ENCODE measurements at regions not wholly inside any gene's neighbourhood (a gene's known extent, or its start where the extent isn't known, plus 50 kb on each side); places are given as distances from the start of the nearest gene placed in this dataset.

- TF ChIP-seq CTCF (IDR thresholded peaks at IDR 0.05; ENCODE audit: low read depth, low read length): no peak
- H3K4me3 ChIP-seq (ENCODE audit: low read depth, low read length): no peak overlapping the region
- DNase-seq (ENCODE audit: low read depth, low spot score): no peak
- in situ Hi-C loops (cut with HindIII; ENCODE audit: low sequenced_read_pairs): no loop called here
These were observed 241.2 kb upstream of the G2E3 start for GRCh38 chr14:30317729-30318128.

GRCh38 chr14:30322819-30323218 is 236.1 kb upstream of the G2E3 start:
- no peak overlapping the region for H3K4me3 ChIP-seq (ENCODE audit: low read depth, low read length)
- in situ Hi-C loops (cut with HindIII; ENCODE audit: low sequenced_read_pairs): no loop called here
- TF ChIP-seq CTCF (IDR thresholded peaks at IDR 0.05; ENCODE audit: low read depth, low read length): no peak
- DNase-seq (ENCODE audit: low read depth, low spot score): no peak

DNA sequence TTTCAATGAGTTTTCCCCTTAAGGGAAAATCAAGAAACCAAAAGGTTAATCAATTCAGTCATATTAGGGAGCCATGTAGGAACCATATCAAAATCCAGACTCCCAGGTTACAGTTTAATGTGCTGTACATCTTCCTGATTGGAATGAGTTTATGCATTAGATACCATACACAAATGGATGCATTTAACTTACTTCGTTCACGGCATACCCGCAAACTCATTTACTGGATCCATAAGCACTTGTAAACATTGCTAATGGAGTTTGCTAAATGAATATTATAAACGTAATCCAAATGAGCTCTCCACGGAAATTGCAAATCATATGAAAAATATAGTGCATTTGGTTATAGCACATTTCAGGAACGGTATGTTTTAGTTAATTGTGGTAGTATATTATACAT is 228.9 kb upstream of the G2E3 start:
- H3K4me3 ChIP-seq (ENCODE audit: low read depth, low read length): no peak overlapping the region
- in situ Hi-C loops (cut with HindIII; ENCODE audit: low sequenced_read_pairs): no loop called here
- no peak for DNase-seq (ENCODE audit: low read depth, low spot score)
- TF ChIP-seq CTCF (IDR thresholded peaks at IDR 0.05; ENCODE audit: low read depth, low read length): no peak

GRCh38 chr14:30330445-30330844 is 228.5 kb upstream of the G2E3 start:
- no peak for TF ChIP-seq CTCF (IDR thresholded peaks at IDR 0.05; ENCODE audit: low read depth, low read length)
- DNase-seq (ENCODE audit: low read depth, low spot score): no peak
- in situ Hi-C loops (cut with HindIII; ENCODE audit: low sequenced_read_pairs): no loop called here
- no peak overlapping the region for H3K4me3 ChIP-seq (ENCODE audit: low read depth, low read length)

GRCh38 chr14:30331030-30331429 is 227.9 kb upstream of the G2E3 start:
- in situ Hi-C loops (cut with HindIII; ENCODE audit: low sequenced_read_pairs): no loop called here
- DNase-seq (ENCODE audit: low read depth, low spot score): no peak
- TF ChIP-seq CTCF (IDR thresholded peaks at IDR 0.05; ENCODE audit: low read depth, low read length): no peak
- no peak overlapping the region for H3K4me3 ChIP-seq (ENCODE audit: low read depth, low read length)

DNA sequence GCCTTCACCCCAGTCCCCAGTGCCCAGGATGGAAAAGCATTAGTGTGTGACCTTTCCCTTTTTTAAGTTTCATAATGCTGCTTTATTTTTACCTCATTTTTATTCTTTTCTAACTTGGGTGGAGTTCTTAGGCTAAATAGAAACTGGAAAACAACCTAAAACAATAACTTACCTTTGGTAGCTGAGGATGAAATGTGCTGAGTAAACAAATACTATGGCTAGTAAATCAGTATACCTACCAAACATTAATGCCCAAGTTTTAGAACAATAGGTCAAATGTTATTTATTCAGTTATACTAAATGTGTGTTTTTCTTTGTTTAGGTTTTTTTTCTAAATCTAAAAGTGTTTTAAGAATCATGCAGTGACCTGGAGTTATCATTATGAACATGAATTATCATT is 226.6 kb upstream of the G2E3 start:
- in situ Hi-C loops (cut with HindIII; ENCODE audit: low sequenced_read_pairs): no loop called here
- no peak for TF ChIP-seq CTCF (IDR thresholded peaks at IDR 0.05; ENCODE audit: low read depth, low read length)
- no peak for DNase-seq (ENCODE audit: low read depth, low spot score)
- H3K4me3 ChIP-seq (ENCODE audit: low read depth, low read length): no peak overlapping the region

DNA sequence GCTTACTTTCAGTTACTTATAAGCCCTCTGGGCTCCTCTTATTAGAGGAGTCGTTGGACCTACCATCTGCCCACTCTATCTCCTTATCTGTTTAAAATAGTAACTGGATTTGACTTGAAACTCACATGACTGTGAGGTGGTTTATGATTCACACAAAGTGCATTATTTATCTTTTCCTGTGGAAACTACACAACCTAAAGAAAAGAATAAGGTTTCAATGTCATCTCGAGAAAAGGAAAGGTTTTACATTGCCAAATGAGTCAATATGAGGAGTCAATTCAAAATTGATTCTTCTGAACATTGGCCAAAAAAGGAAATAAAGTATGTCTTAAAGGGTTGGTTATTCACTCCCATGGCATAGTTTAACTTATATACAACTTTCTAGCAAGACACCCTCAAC is 225.0 kb upstream of the G2E3 start:
- in situ Hi-C loops (cut with HindIII; ENCODE audit: low sequenced_read_pairs): no loop called here
- no peak overlapping the region for H3K4me3 ChIP-seq (ENCODE audit: low read depth, low read length)

More for the DNA sequence above, 225.0 kb upstream of the G2E3 start:
- no peak for TF ChIP-seq CTCF (IDR thresholded peaks at IDR 0.05; ENCODE audit: low read depth, low read length)
- no peak for DNase-seq (ENCODE audit: low read depth, low spot score)

All from astrocyte of the spinal cord (primary cell).